Lower lobe of right lung (tissue), 2 donors: ENCODE measurements at regions not wholly inside any gene's neighbourhood (a gene's known extent, or its start where the extent isn't known, plus 50 kb on each side); places are given as distances from the start of the nearest gene placed in this dataset.

Experiments used
- ATAC-seq, 2 donors: fragments of 200-7000 bp; cut with Tn5 transposase; one replicate each; pipeline ENCODE4 v1.9.1; 2020 to 2022; ENCODE audit warnings: mild to moderate bottlenecking in 2 of 2, moderate library complexity in 2 of 2
- DNase-seq: peaks from one replicate; pipeline ENCODE4 v3.0.0-alpha.2; 2020
- H3K27ac ChIP-seq: fragments of 200-600 bp; one replicate; pipeline ENCODE4 v1.8.0; 2022
- H3K27me3 ChIP-seq: fragments of 200-600 bp; one replicate; pipeline ENCODE4 v1.8.0; 2022; ENCODE audit warnings: low read depth
- H3K36me3 ChIP-seq: fragments of 200-600 bp; one replicate; pipeline ENCODE4 v1.8.0; 2022; ENCODE audit warnings: mild to moderate bottlenecking
- H3K4me1 ChIP-seq: fragments of 200-600 bp; one replicate; pipeline ENCODE4 v1.8.0; 2022
- H3K4me3 ChIP-seq: fragments of 200-600 bp; one replicate; pipeline ENCODE4 v1.8.0; 2022; ENCODE audit warnings: mild to moderate bottlenecking
- H3K9me3 ChIP-seq: fragments of 200-600 bp; one replicate; pipeline ENCODE4 v1.8.0; 2022
- CTCF ChIP-seq: fragments of 200-600 bp; IDR thresholded peaks from one replicate; pipeline ENCODE4 v1.8.0; 2022; ENCODE audit warnings: antibody characterized with exemption, mild to moderate bottlenecking
- intact Hi-C: fragments of 100-400 bp; cut with DNase I; formaldehyde crosslinking; loops from one replicate; pipeline ENCODE4 v1.11.0; 2022
- donor health status: DM: no; HTN: yes; CAD: no; lungs with severe emphysema.

GRCh38 chr13:57409121-57409520, 222.4 kb upstream of the PCDH17 start:
- intact Hi-C loops = no loop called here
- Histone ChIP-seq H3K27ac (no peak overlapping the region), H3K4me1 (no peaks in the 10 kb centered on the region), H3K36me3 (no peaks in the 10 kb centered on the region), H3K27me3 (no peaks in the 10 kb centered on the region), H3K9me3 (no peaks in the 10 kb centered on the region), H3K4me3 (no peak overlapping the region)
- TF ChIP-seq CTCF = no peak
- ATAC-seq (no peak), DNase-seq (no peak)

DNA sequence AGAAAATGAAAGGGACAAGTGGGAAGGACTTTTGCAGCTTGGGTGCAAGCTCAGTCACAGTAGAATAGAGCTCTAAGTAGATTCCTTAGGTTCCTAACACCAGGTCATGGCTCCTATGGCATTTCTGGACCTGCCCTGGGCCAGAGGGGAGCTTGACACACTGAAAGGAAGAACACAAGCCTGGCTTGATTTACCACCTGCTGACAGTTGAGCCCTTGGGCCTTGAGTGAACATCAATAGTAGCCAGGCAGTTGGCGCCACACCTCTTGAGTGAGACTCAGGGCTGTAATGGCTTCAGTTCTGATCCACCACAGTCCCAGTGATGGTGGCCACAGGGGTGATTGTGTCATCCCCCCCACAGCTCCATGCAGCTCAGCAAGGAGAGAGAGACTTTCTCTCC, 221.9 kb upstream of the PCDH17 start:
- no peaks in the 10 kb centered on the region for H3K4me1 ChIP-seq
- no peak for DNase-seq
- no peak for ATAC-seq
- no peak overlapping the region for H3K27ac ChIP-seq
- TF ChIP-seq CTCF = no peak
- H3K27me3 ChIP-seq = no peaks in the 10 kb centered on the region
- intact Hi-C loops = no loop called here
- no peaks in the 10 kb centered on the region for H3K9me3 ChIP-seq
- no peak overlapping the region for H3K4me3 ChIP-seq
- H3K36me3 ChIP-seq = no peaks in the 10 kb centered on the region

GRCh38 chr13:57418067-57418677, 213.4 kb upstream of the PCDH17 start:
- ATAC-seq = no peak
- no peak overlapping the region for H3K4me3 ChIP-seq
- H3K4me1 ChIP-seq = no peaks in the 10 kb centered on the region
- DNase-seq = no peak
- TF ChIP-seq CTCF = no peak
- intact Hi-C loops = no loop called here
- no peaks in the 10 kb centered on the region for H3K36me3 ChIP-seq
- no peaks in the 10 kb centered on the region for H3K9me3 ChIP-seq
- H3K27me3 ChIP-seq = no peaks in the 10 kb centered on the region
- H3K27ac ChIP-seq = no peak overlapping the region

GRCh38 chr13:57424379-57424778, 207.2 kb upstream of the PCDH17 start:
- no peaks in the 10 kb centered on the region for H3K9me3 ChIP-seq
- TF ChIP-seq CTCF = no peak
- no peaks in the 10 kb centered on the region for H3K36me3 ChIP-seq
- H3K27ac ChIP-seq = no peak overlapping the region
- no peaks in the 10 kb centered on the region for H3K4me1 ChIP-seq
- H3K4me3 ChIP-seq = no peak overlapping the region
- H3K27me3 ChIP-seq = no peaks in the 10 kb centered on the region
- DNase-seq = no peak
- ATAC-seq = no peak
- intact Hi-C loops = no loop called here

GRCh38 chr13:57425531-57425930, 206.0 kb upstream of the PCDH17 start:
- Histone ChIP-seq H3K27ac (no peak overlapping the region), H3K9me3 (peaks cover 4% of the 10 kb centered on the region), H3K27me3 (no peaks in the 10 kb centered on the region), H3K4me1 (no peaks in the 10 kb centered on the region), H3K4me3 (no peak overlapping the region), H3K36me3 (no peaks in the 10 kb centered on the region)
- DNase-seq (no peak), ATAC-seq (no peak)
- TF ChIP-seq CTCF = no peak
- intact Hi-C loops = no loop called here

DNA sequence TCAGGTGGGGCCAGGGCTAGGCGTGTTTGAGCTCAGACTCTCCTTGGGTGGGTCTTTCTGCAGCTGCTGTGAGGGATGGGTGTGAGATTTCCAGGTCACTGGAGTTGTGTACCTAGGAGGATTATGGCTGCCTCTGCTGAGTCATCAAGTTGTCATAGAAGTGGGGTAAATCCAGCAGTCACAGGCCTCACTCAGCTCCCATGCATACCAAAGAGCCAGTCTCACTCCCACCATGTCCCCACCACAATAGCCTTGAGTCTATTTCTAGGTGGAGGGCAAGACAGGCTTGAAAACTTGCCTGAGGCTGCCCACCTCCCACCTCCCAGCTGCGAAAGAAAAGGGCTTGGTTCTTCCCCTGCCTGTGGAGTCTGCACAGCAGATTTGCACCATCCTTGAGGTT, 194.0 kb upstream of the PCDH17 start:
- no peak for TF ChIP-seq CTCF

More for the DNA sequence above, 194.0 kb upstream of the PCDH17 start:
- no peaks in the 10 kb centered on the region for H3K9me3 ChIP-seq
- ATAC-seq (no peak), DNase-seq (no peak)
- H3K4me1 ChIP-seq = no peaks in the 10 kb centered on the region
- H3K27ac ChIP-seq = no peak overlapping the region
- H3K27me3 ChIP-seq = no peaks in the 10 kb centered on the region
- intact Hi-C loops = no loop called here
- no peak overlapping the region for H3K4me3 ChIP-seq
- H3K36me3 ChIP-seq = no peaks in the 10 kb centered on the region
